Activated B cell treated with CpG ODN at 0.5 μM for 24 hours (primary cell): ENCODE measurements at regions not wholly inside any gene's neighbourhood (a gene's known extent, or its start where the extent isn't known, plus 50 kb on each side); places are given as distances from the start of the nearest gene placed in this dataset.

Experiments
- ATAC-seq: fragments of 200-7000 bp; cut with Tn5 transposase; one replicate; pipeline ENCODE4 v1.10.0; 2021; ENCODE audit warnings: low read depth, mild to moderate bottlenecking, moderate library complexity
- CTCF ChIA-PET: fragments of 350-600 bp; sonication (Branson Sonifier 250); formaldehyde crosslinking; loops from one replicate; lab custom pipeline; 2021; ENCODE audit warnings: antibody characterized with exemption; lab: Charles Lee
- POLR2A ChIA-PET: fragments of 350-600 bp; sonication (Branson Sonifier 250); formaldehyde crosslinking; loops from one replicate; lab custom pipeline; 2021; ENCODE audit warnings: antibody characterized with exemption; lab: Charles Lee
- DNase-seq: peaks from one replicate; pipeline ENCODE4 v3.0.0; 2022
- H3K27ac Mint-ChIP-seq: one replicate; pipeline ENCODE4 v1.8.0; 2020; ENCODE audit warnings: mixed read lengths
- H3K27me3 Mint-ChIP-seq: one replicate; pipeline ENCODE4 v1.8.0; 2021; ENCODE audit warnings: mixed read lengths
- H3K36me3 Mint-ChIP-seq: one replicate; pipeline ENCODE4 v1.8.0; 2021; ENCODE audit warnings: low read depth, mixed read lengths
- H3K4me1 Mint-ChIP-seq: one replicate; pipeline ENCODE4 v1.8.0; 2021; ENCODE audit warnings: mixed read lengths
- H3K4me3 Mint-ChIP-seq: one replicate; pipeline ENCODE4 v1.8.0; 2020; ENCODE audit warnings: mild to moderate bottlenecking, mixed read lengths
- H3K9me3 Mint-ChIP-seq: one replicate; pipeline ENCODE4 v1.8.0; 2020; ENCODE audit warnings: mixed read lengths
- CTCF ChIP-seq: fragments of 200-600 bp; IDR thresholded peaks from one replicate; pipeline ENCODE4 v1.8.0; 2022; ENCODE audit warnings: antibody characterized with exemption, mild to moderate bottlenecking
- intact Hi-C: fragments of 100-400 bp; cut with micrococcal nuclease; formaldehyde crosslinking; loops from one replicate; pipeline ENCODE4 v1.15.1; 2024

DNA sequence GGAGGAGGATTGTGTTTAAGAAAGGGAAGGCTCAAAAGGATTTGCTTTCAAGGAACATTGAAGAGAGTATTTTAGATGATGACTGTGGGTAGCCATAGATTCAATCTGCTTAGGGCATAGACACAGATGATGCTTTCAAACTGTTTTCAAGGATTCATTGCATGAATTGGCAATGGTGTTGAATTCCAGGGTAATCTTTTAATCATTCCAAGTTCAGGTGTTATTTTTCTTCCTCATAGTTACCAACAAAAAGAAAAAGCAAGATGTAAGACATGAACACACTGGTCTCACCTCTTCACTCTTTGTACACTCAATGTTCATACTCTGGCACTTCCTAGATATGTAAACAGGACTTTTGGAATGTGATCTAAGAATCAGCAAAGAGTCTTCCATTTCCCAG is 167.0 kb upstream of the RHOBTB1 start:
- ChIA-PET CTCF (no interaction called here), POLR2A (no interaction called here)
- no peak overlapping the region for H3K4me3 Mint-ChIP-seq
- intact Hi-C loops: no loop called here
- no peaks in the 10 kb centered on the region for H3K9me3 Mint-ChIP-seq
- no peaks in the 10 kb centered on the region for H3K4me1 Mint-ChIP-seq
- no peak for TF ChIP-seq CTCF
- H3K36me3 Mint-ChIP-seq: no peaks in the 10 kb centered on the region
- H3K27ac Mint-ChIP-seq: no peak overlapping the region
- DNase-seq: no peak
- peaks cover 11% of the 10 kb centered on the region for H3K27me3 Mint-ChIP-seq
- no peak for ATAC-seq

DNA sequence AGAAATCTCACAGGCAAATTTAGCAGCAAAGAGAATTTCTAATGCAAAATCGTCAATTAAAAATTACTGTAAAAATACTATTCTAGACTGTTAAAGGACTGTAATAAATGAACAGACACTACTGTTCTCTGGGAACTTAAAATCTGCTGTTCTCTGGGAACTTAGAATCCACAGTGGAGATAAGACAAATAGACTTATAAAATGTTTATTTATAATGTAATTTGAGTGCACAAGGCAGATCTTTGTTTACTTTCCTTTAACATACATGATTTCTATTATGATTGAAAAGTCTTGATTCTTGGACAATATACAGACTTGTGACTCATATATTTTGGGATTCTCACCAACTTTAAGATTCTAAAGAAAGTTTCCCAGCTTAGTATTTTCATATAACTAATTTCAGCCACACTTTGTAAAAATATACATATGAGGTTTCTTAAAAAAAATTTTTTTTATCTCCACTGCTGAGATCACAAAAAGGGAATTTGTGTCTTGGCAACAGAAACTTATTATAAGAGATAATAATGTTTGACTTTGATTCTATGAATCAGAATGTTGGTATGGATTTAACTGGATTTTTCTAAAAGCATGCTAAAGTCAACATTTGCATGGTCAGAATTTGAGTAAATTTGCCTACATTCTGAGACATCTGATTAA is 166.3 kb upstream of the RHOBTB1 start:
- ChIA-PET POLR2A (no interaction called here), CTCF (no interaction called here)
- intact Hi-C loops: no loop called here
- Mint-ChIP-seq H3K9me3 (no peaks in the 10 kb centered on the region), H3K4me3 (no peak overlapping the region), H3K27me3 (peaks cover 11% of the 10 kb centered on the region), H3K4me1 (no peaks in the 10 kb centered on the region), H3K36me3 (no peaks in the 10 kb centered on the region), H3K27ac (no peak overlapping the region)
- TF ChIP-seq CTCF: no peak
- no peak for ATAC-seq
- no peak for DNase-seq

- POLR2A ChIA-PET: no interaction called here
- H3K36me3 Mint-ChIP-seq: no peaks in the 10 kb centered on the region
- ATAC-seq (no peak), DNase-seq (no peak)
- CTCF ChIA-PET: no interaction called here
- no peaks in the 10 kb centered on the region for H3K4me1 Mint-ChIP-seq
- no peak overlapping the region for H3K4me3 Mint-ChIP-seq
- H3K9me3 Mint-ChIP-seq: no peaks in the 10 kb centered on the region
- H3K27me3 Mint-ChIP-seq: peaks cover 11% of the 10 kb centered on the region
- H3K27ac Mint-ChIP-seq: no peak overlapping the region
- no peak for TF ChIP-seq CTCF
- intact Hi-C loops: no loop called here
Measured at GRCh38 chr10:61108915-61109314, 164.9 kb upstream of the RHOBTB1 start.

- Mint-ChIP-seq H3K36me3 (no peaks in the 10 kb centered on the region), H3K4me1 (no peaks in the 10 kb centered on the region), H3K27me3 (peaks cover 14% of the 10 kb centered on the region), H3K4me3 (no peak overlapping the region), H3K9me3 (no peaks in the 10 kb centered on the region), H3K27ac (no peak overlapping the region)
- DNase-seq (no peak), ATAC-seq (no peak)
- ChIA-PET CTCF (no interaction called here), POLR2A (no interaction called here)
- no peak for TF ChIP-seq CTCF
- intact Hi-C loops: no loop called here
Measured at GRCh38 chr10:61100887-61101286, 156.9 kb upstream of the RHOBTB1 start.

- no peaks in the 10 kb centered on the region for H3K36me3 Mint-ChIP-seq
- H3K4me3 Mint-ChIP-seq: no peak overlapping the region
- ATAC-seq: no peak
- H3K4me1 Mint-ChIP-seq: no peaks in the 10 kb centered on the region
- H3K27me3 Mint-ChIP-seq: peaks cover 14% of the 10 kb centered on the region
- TF ChIP-seq CTCF: no peak
- no peak for DNase-seq
- CTCF ChIA-PET: no interaction called here
- H3K9me3 Mint-ChIP-seq: no peaks in the 10 kb centered on the region
- intact Hi-C loops: no loop called here
- POLR2A ChIA-PET: no interaction called here
- no peak overlapping the region for H3K27ac Mint-ChIP-seq
Measured at GRCh38 chr10:61099756-61100155, 155.8 kb upstream of the RHOBTB1 start.
